GM18909 (cell line): ENCODE measurements at regions not wholly inside any gene's neighbourhood (a gene's known extent, or its start where the extent isn't known, plus 50 kb on each side); places are given as distances from the start of the nearest gene placed in this dataset.
"Not testable (repeated sequence)": the region's sequence is repeated elsewhere in the genome, so short reads cannot be mapped to it uniquely, and the experiment has no call there.

Source experiments
- ATAC-seq: cut with Tn5 transposase; IDR thresholded peaks from one replicate; pipeline ENCODE4 v1.9.1; 2021; ENCODE audit warnings: mild to moderate bottlenecking; ENCODE audit not compliant: unreplicated experiment, poor library complexity

- no peak for ATAC-seq
These were observed 262.5 kb downstream of the BTBD3 start for GRCh38 chr20:12180107-12180661.

GRCh38 chr20:12198281-12198680, 280.6 kb downstream of the BTBD3 start:
- no peak for ATAC-seq

- no peak for ATAC-seq
These were observed 282.0 kb downstream of the BTBD3 start for GRCh38 chr20:12199703-12200102.

GRCh38 chr20:12201289-12201991, 283.7 kb downstream of the BTBD3 start:
- no peak for ATAC-seq

- ATAC-seq, result no peak
These were observed 285.7 kb downstream of the BTBD3 start for GRCh38 chr20:12203399-12203798.

GRCh38 chr20:12203981-12204380, 286.3 kb downstream of the BTBD3 start:
- no peak for ATAC-seq

- no peak for ATAC-seq
These were observed 290.2 kb downstream of the BTBD3 start for GRCh38 chr20:12207875-12208274.

- ATAC-seq, result no peak
These were observed 292.9 kb downstream of the BTBD3 start for GRCh38 chr20:12210591-12210990.

GRCh38 chr20:12211361-12211760, 293.7 kb downstream of the BTBD3 start:
- ATAC-seq, result no peak

- ATAC-seq, result no peak
These were observed 299.7 kb downstream of the BTBD3 start for GRCh38 chr20:12217382-12217781.

- ATAC-seq, result no peak
These were observed 302.1 kb downstream of the BTBD3 start for GRCh38 chr20:12219798-12220197.

GRCh38 chr20:12223057-12223456, 305.4 kb downstream of the BTBD3 start:
- ATAC-seq, result no peak

GRCh38 chr20:12225898-12226297, 308.2 kb downstream of the BTBD3 start:
- no peak for ATAC-seq

GRCh38 chr20:12229891-12230290, 312.2 kb downstream of the BTBD3 start:
- no peak for ATAC-seq

GRCh38 chr20:12237772-12238171, 320.1 kb downstream of the BTBD3 start:
- no peak for ATAC-seq

GRCh38 chr20:12241065-12241464, 323.4 kb downstream of the BTBD3 start:
- no peak for ATAC-seq

GRCh38 chr20:12243327-12243726, 325.6 kb downstream of the BTBD3 start:
- ATAC-seq, result no peak

GRCh38 chr20:12248481-12248880, 330.8 kb downstream of the BTBD3 start:
- ATAC-seq, result no peak

- not testable (repeated sequence) for ATAC-seq
These were observed 333.0 kb downstream of the BTBD3 start for GRCh38 chr20:12250661-12251060.

- ATAC-seq, result no peak
These were observed 335.1 kb downstream of the BTBD3 start for GRCh38 chr20:12252793-12253192.

- ATAC-seq, result no peak
These were observed 337.8 kb downstream of the BTBD3 start for GRCh38 chr20:12255461-12255970.

GRCh38 chr20:12256806-12257205, 339.1 kb downstream of the BTBD3 start:
- ATAC-seq, result no peak
